ENCODE measurements at regions not wholly inside any gene's neighbourhood (a gene's known extent, or its start where the extent isn't known, plus 50 kb on each side); places are given as distances from the start of the nearest gene placed in this dataset.

DNA sequence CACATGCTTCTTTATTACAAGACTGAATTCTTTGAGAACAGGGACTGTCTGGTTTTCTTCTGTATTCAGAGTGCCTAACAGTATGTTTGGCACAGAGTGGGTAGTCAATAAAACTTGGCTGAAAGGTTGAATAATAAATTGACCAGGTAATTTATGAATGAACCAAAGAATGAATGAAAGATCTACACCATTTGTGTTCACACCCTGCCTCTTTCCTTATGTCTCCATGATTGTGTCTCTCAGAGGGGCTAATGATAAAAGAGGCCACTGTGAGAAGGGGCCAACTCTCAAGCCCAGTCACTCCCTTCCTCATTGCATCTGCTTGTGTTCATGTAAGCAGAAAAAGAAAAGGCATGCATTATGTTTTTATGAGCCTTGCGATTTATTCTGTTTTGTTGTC, 569.7 kb upstream of the TENM4 start:
- no peak overlapping the region for H3K27ac ChIP-seq
- no peak for TF ChIP-seq ZFX (IDR thresholded peaks at IDR 0.05; ENCODE audit: borderline replicate concordance)
- TF ChIP-seq, protein P1, sequence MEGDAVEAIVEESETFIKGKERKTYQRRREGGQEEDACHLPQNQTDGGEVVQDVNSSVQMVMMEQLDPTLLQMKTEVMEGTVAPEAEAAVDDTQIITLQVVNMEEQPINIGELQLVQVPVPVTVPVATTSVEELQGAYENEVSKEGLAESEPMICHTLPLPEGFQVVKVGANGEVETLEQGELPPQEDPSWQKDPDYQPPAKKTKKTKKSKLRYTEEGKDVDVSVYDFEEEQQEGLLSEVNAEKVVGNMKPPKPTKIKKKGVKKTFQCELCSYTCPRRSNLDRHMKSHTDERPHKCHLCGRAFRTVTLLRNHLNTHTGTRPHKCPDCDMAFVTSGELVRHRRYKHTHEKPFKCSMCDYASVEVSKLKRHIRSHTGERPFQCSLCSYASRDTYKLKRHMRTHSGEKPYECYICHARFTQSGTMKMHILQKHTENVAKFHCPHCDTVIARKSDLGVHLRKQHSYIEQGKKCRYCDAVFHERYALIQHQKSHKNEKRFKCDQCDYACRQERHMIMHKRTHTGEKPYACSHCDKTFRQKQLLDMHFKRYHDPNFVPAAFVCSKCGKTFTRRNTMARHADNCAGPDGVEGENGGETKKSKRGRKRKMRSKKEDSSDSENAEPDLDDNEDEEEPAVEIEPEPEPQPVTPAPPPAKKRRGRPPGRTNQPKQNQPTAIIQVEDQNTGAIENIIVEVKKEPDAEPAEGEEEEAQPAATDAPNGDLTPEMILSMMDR (IDR thresholded peaks at IDR 0.05), result no peak

GRCh38 chr11:80009081-80009480, 568.3 kb upstream of the TENM4 start:
- TF ChIP-seq, protein P1 (IDR thresholded peaks at IDR 0.05), result no peak
- TF ChIP-seq ZFX (IDR thresholded peaks at IDR 0.05; ENCODE audit: borderline replicate concordance), result no peak
- H3K27ac ChIP-seq, result no peak overlapping the region

DNA sequence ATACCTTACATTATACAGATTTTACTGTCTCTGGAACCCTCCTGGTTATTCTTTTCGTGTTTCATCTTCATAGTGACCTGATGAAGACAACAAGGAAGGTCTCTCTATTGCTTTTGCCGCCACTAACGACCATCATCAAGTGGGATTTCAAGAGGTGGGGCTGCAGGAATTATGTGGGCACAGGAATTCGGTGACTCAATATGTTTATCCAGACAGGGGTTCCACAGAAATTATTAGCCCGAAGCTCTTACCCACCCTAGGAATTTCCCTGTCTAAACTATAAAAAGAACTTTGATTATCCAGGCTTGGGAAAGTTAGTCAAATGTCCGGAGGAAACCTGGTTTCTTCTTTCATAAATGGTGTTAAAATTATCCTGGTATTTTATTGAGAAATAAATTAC, 566.8 kb upstream of the TENM4 start:
- H3K27ac ChIP-seq, result no peak overlapping the region
- TF ChIP-seq, protein P1 (IDR thresholded peaks at IDR 0.05), result no peak
- no peak for TF ChIP-seq ZFX (IDR thresholded peaks at IDR 0.05; ENCODE audit: borderline replicate concordance)

DNA sequence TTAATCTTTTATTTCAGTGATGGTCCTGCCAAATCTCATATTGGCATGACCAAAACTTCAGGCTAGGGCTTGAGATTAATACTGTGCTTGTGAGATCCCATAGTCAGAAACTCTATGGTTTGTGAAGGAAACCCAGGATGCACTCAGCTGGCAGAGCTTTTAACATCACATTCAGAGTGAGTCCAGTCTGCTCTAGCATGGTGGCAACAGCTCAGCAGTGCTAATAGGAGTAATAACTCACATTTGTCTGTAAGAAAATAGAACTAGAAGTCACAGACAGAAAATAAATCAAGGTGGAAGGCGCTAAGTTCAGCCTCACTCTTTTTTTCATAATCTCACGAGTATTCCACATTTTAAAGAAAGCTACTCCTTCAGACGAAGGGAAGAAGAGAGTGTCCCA, 549.3 kb upstream of the TENM4 start:
- no peak for TF ChIP-seq ZFX (IDR thresholded peaks at IDR 0.05; ENCODE audit: borderline replicate concordance)
- TF ChIP-seq, protein P1 (IDR thresholded peaks at IDR 0.05), result no peak
- no peak overlapping the region for H3K27ac ChIP-seq

DNA sequence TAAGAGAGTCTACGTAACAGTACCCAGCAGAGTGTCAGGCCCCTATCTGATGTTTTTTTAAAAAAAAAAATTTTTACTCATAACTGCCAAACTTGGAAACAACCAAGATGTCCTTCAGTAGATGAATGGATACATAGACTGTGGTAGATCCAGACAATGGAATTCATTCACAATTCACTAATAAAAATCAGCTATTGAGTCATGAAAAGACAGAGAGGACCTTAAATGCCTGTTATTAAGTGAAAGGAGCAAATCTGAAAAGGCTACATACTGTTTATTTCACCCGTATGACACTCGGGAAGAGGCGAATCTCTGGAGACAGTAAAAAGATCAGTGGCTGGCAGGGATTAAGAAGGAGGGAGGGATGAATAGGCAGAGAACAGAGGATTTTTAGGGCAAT, 541.4 kb upstream of the TENM4 start:
- H3K27ac ChIP-seq, result no peak overlapping the region
- TF ChIP-seq, protein P1 (IDR thresholded peaks at IDR 0.05), result no peak
- no peak for TF ChIP-seq ZFX (IDR thresholded peaks at IDR 0.05; ENCODE audit: borderline replicate concordance)

DNA sequence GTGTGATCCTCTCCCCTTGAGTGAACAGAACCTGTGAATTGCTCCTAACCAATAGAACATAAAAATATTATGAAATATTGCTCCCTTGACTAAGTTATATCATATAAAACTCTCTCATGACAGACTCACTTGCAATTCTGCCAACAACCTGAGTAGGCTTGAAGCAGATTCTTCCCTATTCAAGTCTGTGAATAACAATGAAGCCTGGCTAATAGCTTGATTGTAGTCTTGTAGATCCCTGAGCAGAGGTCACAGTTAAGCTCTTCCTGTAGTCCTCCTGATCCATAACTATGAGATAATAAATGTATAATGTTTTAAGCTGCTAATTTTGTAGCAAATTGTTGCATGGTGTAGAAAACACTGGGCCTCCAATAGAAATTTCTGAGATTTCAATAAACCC, 540.1 kb upstream of the TENM4 start:
- TF ChIP-seq, protein P1 (IDR thresholded peaks at IDR 0.05), result no peak
- no peak for TF ChIP-seq ZFX (IDR thresholded peaks at IDR 0.05; ENCODE audit: borderline replicate concordance)
- no peak overlapping the region for H3K27ac ChIP-seq

GRCh38 chr11:79973721-79974617, 533.1 kb upstream of the TENM4 start:
- no peak overlapping the region for H3K27ac ChIP-seq
- TF ChIP-seq, protein P1 (IDR thresholded peaks at IDR 0.05), result no peak
- no peak for TF ChIP-seq ZFX (IDR thresholded peaks at IDR 0.05; ENCODE audit: borderline replicate concordance)
